ENCODE measurements at regions not wholly inside any gene's neighbourhood (a gene's known extent, or its start where the extent isn't known, plus 50 kb on each side); places are given as distances from the start of the nearest gene placed in this dataset.

DNA sequence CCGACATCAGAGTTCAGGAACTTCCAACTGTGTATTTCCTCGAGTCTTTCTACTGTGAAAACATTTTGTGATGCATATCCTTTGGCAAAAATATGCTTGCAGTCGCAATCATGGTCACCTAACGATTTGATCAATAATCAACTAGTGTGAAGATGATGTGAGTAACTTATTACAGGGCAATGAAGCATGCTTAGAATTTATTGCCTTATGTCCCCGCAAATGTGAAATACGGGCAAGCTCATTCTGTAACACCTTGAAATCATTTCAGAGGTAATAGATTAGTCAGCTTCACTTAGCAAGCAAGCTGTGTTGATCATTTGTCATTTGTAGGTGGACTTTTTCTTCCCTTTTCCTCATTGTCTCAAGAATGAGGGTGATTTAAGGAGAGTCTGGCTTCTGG, 67.9 kb upstream of the DOK5 start:
- H3K27ac ChIP-seq (replicated peaks; ENCODE audit: low read length) = no peak overlapping the region
- no peak overlapping the region for H3K14ac ChIP-seq (ENCODE audit: low read length)
- no peak overlapping the region for H2AFZ ChIP-seq (ENCODE audit: low read length)
- no peak overlapping the region for H3K4me3 ChIP-seq (ENCODE audit: low read length in 2 of 2)
- H4K91ac ChIP-seq (ENCODE audit: low read depth, low read length, poor library complexity) = no peak overlapping the region
- no peak overlapping the region for H3K4ac ChIP-seq (ENCODE audit: low read length)
- no peak overlapping the region for H3K23ac ChIP-seq (ENCODE audit: low read depth, low read length, poor library complexity)
- no peaks in the 10 kb centered on the region for H3K36me3 ChIP-seq (replicated peaks in 1 of 2; ENCODE audit: control insufficient read depth in 2 of 2, insufficient read depth in 2 of 2, low read length in 2 of 2)
- no peak overlapping the region for H2AK5ac ChIP-seq (ENCODE audit: low read depth, low read length)
- no peak overlapping the region for H4K8ac ChIP-seq (ENCODE audit: low read depth, low read length)
- no peak for DNase-seq (ENCODE audit: low spot score)
- no peaks in the 10 kb centered on the region for H3K27me3 ChIP-seq (ENCODE audit: control insufficient read depth in 3 of 3, insufficient read depth in 3 of 3, low read depth in 1 of 3, low read length in 3 of 3)
- H3K4me2 ChIP-seq (ENCODE audit: insufficient read depth, low read length, poor library complexity, severe bottlenecking) = no peak overlapping the region
- H2BK5ac ChIP-seq (ENCODE audit: low read length) = no peak overlapping the region
- WGBS, 2 donors (ENCODE audit: extremely low coverage in 2 of 2, insufficient read length in 2 of 2, insufficient replicate concordance in 1 of 2) = no CpG with 5 or more reads among the region's 6 CpGs
- no peaks in the 10 kb centered on the region for H3K79me1 ChIP-seq (ENCODE audit: low read depth, low read length)
- H3K9ac ChIP-seq (ENCODE audit: low read depth, low read length, poor library complexity) = no peak overlapping the region
- no peak overlapping the region for H2BK15ac ChIP-seq (ENCODE audit: low read length)
- no peak overlapping the region for H3K18ac ChIP-seq (ENCODE audit: low read length)
- H2BK120ac ChIP-seq (ENCODE audit: low read depth, low read length) = no peak overlapping the region
- no peak overlapping the region for H2BK12ac ChIP-seq (ENCODE audit: low read length)
- H3K4me1 ChIP-seq (ENCODE audit: control insufficient read depth in 2 of 2, insufficient read depth in 1 of 2, low read depth in 1 of 2, low read length in 2 of 2) = no peaks in the 10 kb centered on the region
- no peaks in the 10 kb centered on the region for H3K9me3 ChIP-seq (replicated peaks in 1 of 2; ENCODE audit: control insufficient read depth in 2 of 2, insufficient read depth in 1 of 2, low read depth in 1 of 2, low read length in 2 of 2)

DNA sequence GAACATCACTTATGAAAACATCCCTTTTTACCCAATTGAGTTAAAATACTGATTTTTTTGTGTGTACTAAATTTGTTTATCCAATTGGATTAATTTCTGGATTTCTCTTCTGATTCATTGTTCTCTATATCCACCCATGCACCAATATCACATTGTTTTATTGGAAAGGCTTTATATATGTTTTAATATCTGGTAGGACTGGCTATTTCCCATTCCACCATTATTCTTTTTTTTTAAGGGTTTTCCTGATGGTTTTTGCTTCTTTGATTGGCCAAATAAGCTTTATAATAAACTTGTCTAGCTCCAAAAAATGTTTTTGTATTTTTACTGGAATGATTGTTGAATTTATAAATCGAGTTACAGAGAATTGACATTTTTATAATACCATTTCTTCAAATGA, 59.4 kb upstream of the DOK5 start:
- H3K4me1 ChIP-seq (ENCODE audit: control insufficient read depth in 2 of 2, insufficient read depth in 1 of 2, low read depth in 1 of 2, low read length in 2 of 2) = peaks cover 2 to 3% of the 10 kb centered on the region in 2 donors
- no peak overlapping the region for H3K23ac ChIP-seq (ENCODE audit: low read depth, low read length, poor library complexity)
- no peak overlapping the region for H3K4me2 ChIP-seq (ENCODE audit: insufficient read depth, low read length, poor library complexity, severe bottlenecking)
- no peak overlapping the region for H3K27ac ChIP-seq (replicated peaks; ENCODE audit: low read length)
- H3K18ac ChIP-seq (ENCODE audit: low read length) = no peak overlapping the region
- H3K79me1 ChIP-seq (ENCODE audit: low read depth, low read length) = no peaks in the 10 kb centered on the region
- no peak overlapping the region for H2BK15ac ChIP-seq (ENCODE audit: low read length)
- no peak overlapping the region for H3K4me3 ChIP-seq (ENCODE audit: low read length in 2 of 2)
- H4K8ac ChIP-seq (ENCODE audit: low read depth, low read length) = no peak overlapping the region
- no peak overlapping the region for H2BK12ac ChIP-seq (ENCODE audit: low read length)
- H3K27me3 ChIP-seq (ENCODE audit: control insufficient read depth in 3 of 3, insufficient read depth in 3 of 3, low read depth in 1 of 3, low read length in 3 of 3) = no peaks in the 10 kb centered on the region
- H4K91ac ChIP-seq (ENCODE audit: low read depth, low read length, poor library complexity) = no peak overlapping the region
- no peak overlapping the region for H3K4ac ChIP-seq (ENCODE audit: low read length)
- no peak overlapping the region for H2BK120ac ChIP-seq (ENCODE audit: low read depth, low read length)
- H2AFZ ChIP-seq (ENCODE audit: low read length) = no peak overlapping the region
- no peak overlapping the region for H2BK5ac ChIP-seq (ENCODE audit: low read length)
- no peaks in the 10 kb centered on the region for H3K9me3 ChIP-seq (replicated peaks in 1 of 2; ENCODE audit: control insufficient read depth in 2 of 2, insufficient read depth in 1 of 2, low read depth in 1 of 2, low read length in 2 of 2)
- DNase-seq (ENCODE audit: low spot score) = no peak
- H3K14ac ChIP-seq (ENCODE audit: low read length) = no peak overlapping the region
- WGBS, 2 donors (ENCODE audit: extremely low coverage in 2 of 2, insufficient read length in 2 of 2, insufficient replicate concordance in 1 of 2) = no CpG with 5 or more reads among the region's 1 CpG
- H3K9ac ChIP-seq (ENCODE audit: low read depth, low read length, poor library complexity) = no peak overlapping the region
- H3K36me3 ChIP-seq (replicated peaks in 1 of 2; ENCODE audit: control insufficient read depth in 2 of 2, insufficient read depth in 2 of 2, low read length in 2 of 2) = no peaks in the 10 kb centered on the region
- no peak overlapping the region for H2AK5ac ChIP-seq (ENCODE audit: low read depth, low read length)

DNA sequence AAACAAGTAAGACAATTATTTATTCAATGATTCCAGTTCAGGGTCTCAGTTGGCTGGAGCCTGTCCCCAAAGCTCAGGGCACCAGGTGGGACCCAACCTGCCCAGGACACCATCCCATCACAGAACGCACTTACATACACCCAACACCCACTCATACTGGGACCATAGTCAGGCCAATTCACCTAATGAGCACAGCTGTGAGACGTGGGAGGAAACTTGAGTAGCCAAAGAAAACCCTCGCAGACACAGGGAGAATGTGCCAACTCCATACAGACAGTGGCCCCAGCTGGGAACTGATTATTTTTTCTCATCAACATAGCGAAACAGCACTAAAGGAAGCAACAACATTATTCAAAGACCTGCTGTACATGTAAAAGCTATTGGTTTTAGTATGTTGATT, 58.6 kb upstream of the DOK5 start:
- H2AFZ ChIP-seq (ENCODE audit: low read length) = no peak overlapping the region
- WGBS, 2 donors (ENCODE audit: extremely low coverage in 2 of 2, insufficient read length in 2 of 2, insufficient replicate concordance in 1 of 2) = no CpG with 5 or more reads among the region's 4 CpGs
- H3K27me3 ChIP-seq (ENCODE audit: control insufficient read depth in 3 of 3, insufficient read depth in 3 of 3, low read depth in 1 of 3, low read length in 3 of 3) = no peaks in the 10 kb centered on the region
- no peak overlapping the region for H3K9ac ChIP-seq (ENCODE audit: low read depth, low read length, poor library complexity)
- no peak for DNase-seq (ENCODE audit: low spot score)
- H2BK120ac ChIP-seq (ENCODE audit: low read depth, low read length) = no peak overlapping the region
- H3K23ac ChIP-seq (ENCODE audit: low read depth, low read length, poor library complexity) = no peak overlapping the region
- H3K4me2 ChIP-seq (ENCODE audit: insufficient read depth, low read length, poor library complexity, severe bottlenecking) = no peak overlapping the region
- no peak overlapping the region for H4K8ac ChIP-seq (ENCODE audit: low read depth, low read length)
- no peak overlapping the region for H4K91ac ChIP-seq (ENCODE audit: low read depth, low read length, poor library complexity)
- H3K14ac ChIP-seq (ENCODE audit: low read length) = no peak overlapping the region
- no peak overlapping the region for H3K27ac ChIP-seq (replicated peaks; ENCODE audit: low read length)
- no peaks in the 10 kb centered on the region for H3K79me1 ChIP-seq (ENCODE audit: low read depth, low read length)
- H3K4me1 ChIP-seq (ENCODE audit: control insufficient read depth in 2 of 2, insufficient read depth in 1 of 2, low read depth in 1 of 2, low read length in 2 of 2) = peaks cover 2 to 3% of the 10 kb centered on the region in 2 donors
- H3K9me3 ChIP-seq (replicated peaks in 1 of 2; ENCODE audit: control insufficient read depth in 2 of 2, insufficient read depth in 1 of 2, low read depth in 1 of 2, low read length in 2 of 2) = no peaks in the 10 kb centered on the region
- H3K4ac ChIP-seq (ENCODE audit: low read length) = no peak overlapping the region
- H2BK5ac ChIP-seq (ENCODE audit: low read length) = no peak overlapping the region
- peak overlapping the region; percentile 57 for H3K18ac ChIP-seq (ENCODE audit: low read length)
- no peak overlapping the region for H2BK12ac ChIP-seq (ENCODE audit: low read length)
- no peak overlapping the region for H2BK15ac ChIP-seq (ENCODE audit: low read length)
- H3K36me3 ChIP-seq (replicated peaks in 1 of 2; ENCODE audit: control insufficient read depth in 2 of 2, insufficient read depth in 2 of 2, low read length in 2 of 2) = no peaks in the 10 kb centered on the region
- H2AK5ac ChIP-seq (ENCODE audit: low read depth, low read length) = no peak overlapping the region
- no peak overlapping the region for H3K4me3 ChIP-seq (ENCODE audit: low read length in 2 of 2)

DNA sequence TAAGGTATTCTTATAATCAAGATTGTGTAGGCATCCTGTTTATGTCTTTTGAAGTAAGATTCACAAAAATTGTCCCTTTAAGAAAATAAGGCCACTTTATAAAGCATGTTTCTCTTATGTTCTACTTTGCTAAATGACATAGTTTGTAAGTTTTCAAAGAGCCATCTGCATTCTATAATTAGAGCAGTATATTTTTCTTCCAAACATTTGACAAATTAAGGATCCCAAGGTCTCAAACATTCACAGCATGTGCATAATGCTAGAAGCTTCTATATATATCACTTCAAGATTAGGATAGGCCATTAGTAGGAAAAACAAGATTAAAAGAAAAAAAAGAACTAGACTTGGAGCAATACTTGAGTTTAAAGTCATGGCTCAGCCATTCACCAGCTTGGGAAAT, 55.9 kb upstream of the DOK5 start:
- H3K9me3 ChIP-seq (replicated peaks in 1 of 2; ENCODE audit: control insufficient read depth in 2 of 2, insufficient read depth in 1 of 2, low read depth in 1 of 2, low read length in 2 of 2) = peaks cover 0 to 2% of the 10 kb centered on the region in 2 donors
- no peak overlapping the region for H3K27ac ChIP-seq (replicated peaks; ENCODE audit: low read length)
- H4K8ac ChIP-seq (ENCODE audit: low read depth, low read length) = no peak overlapping the region
- H2AFZ ChIP-seq (ENCODE audit: low read length) = no peak overlapping the region
- H2BK5ac ChIP-seq (ENCODE audit: low read length) = no peak overlapping the region
- H2BK12ac ChIP-seq (ENCODE audit: low read length) = no peak overlapping the region
- H3K4ac ChIP-seq (ENCODE audit: low read length) = no peak overlapping the region
- no peak overlapping the region for H3K23ac ChIP-seq (ENCODE audit: low read depth, low read length, poor library complexity)
- no peak overlapping the region for H3K9ac ChIP-seq (ENCODE audit: low read depth, low read length, poor library complexity)
- no peak overlapping the region for H3K18ac ChIP-seq (ENCODE audit: low read length)
- peaks cover 2 to 3% of the 10 kb centered on the region in 2 donors for H3K4me1 ChIP-seq (ENCODE audit: control insufficient read depth in 2 of 2, insufficient read depth in 1 of 2, low read depth in 1 of 2, low read length in 2 of 2)
- no peaks in the 10 kb centered on the region for H3K27me3 ChIP-seq (ENCODE audit: control insufficient read depth in 3 of 3, insufficient read depth in 3 of 3, low read depth in 1 of 3, low read length in 3 of 3)
- no peak for DNase-seq (ENCODE audit: low spot score)
- H4K91ac ChIP-seq (ENCODE audit: low read depth, low read length, poor library complexity) = no peak overlapping the region
- H2AK5ac ChIP-seq (ENCODE audit: low read depth, low read length) = no peak overlapping the region
- no peak overlapping the region for H3K4me3 ChIP-seq (ENCODE audit: low read length in 2 of 2)
- no peak overlapping the region for H3K4me2 ChIP-seq (ENCODE audit: insufficient read depth, low read length, poor library complexity, severe bottlenecking)
- H2BK15ac ChIP-seq (ENCODE audit: low read length) = no peak overlapping the region
- no peaks in the 10 kb centered on the region for H3K79me1 ChIP-seq (ENCODE audit: low read depth, low read length)
- H3K14ac ChIP-seq (ENCODE audit: low read length) = no peak overlapping the region
- no peak overlapping the region for H2BK120ac ChIP-seq (ENCODE audit: low read depth, low read length)
- no peaks in the 10 kb centered on the region for H3K36me3 ChIP-seq (replicated peaks in 1 of 2; ENCODE audit: control insufficient read depth in 2 of 2, insufficient read depth in 2 of 2, low read length in 2 of 2)

All from neuronal stem cell (in vitro differentiated cells).